CD4-positive, alpha-beta T cell (primary cell): ENCODE measurements at regions not wholly inside any gene's neighbourhood (a gene's known extent, or its start where the extent isn't known, plus 50 kb on each side); places are given as distances from the start of the nearest gene placed in this dataset.
"Not testable (repeated sequence)": the region's sequence is repeated elsewhere in the genome, so short reads cannot be mapped to it uniquely, and the experiment has no call there.

Experiments
- ATAC-seq: fragments of 200-7000 bp; cut with Tn5 transposase; one replicate; pipeline ENCODE4 v1.10.0; 2022; ENCODE audit warnings: mild to moderate bottlenecking; ENCODE audit not compliant: poor library complexity
- CTCF ChIA-PET: fragments of 350-600 bp; sonication (Branson Sonifier 250); formaldehyde crosslinking; loops from one replicate; lab custom pipeline; 2021; ENCODE audit warnings: antibody characterized with exemption, inconsistent platforms; lab: Charles Lee
- POLR2A ChIA-PET: fragments of 350-600 bp; sonication (Branson Sonifier 250); formaldehyde crosslinking; loops from one replicate; lab custom pipeline; 2021; ENCODE audit warnings: antibody characterized with exemption, inconsistent platforms; lab: Charles Lee
- DNase-seq, 14 experiments: peaks; one replicate each; pipeline ENCODE4 v3.0.0-alpha.2; 2013 to 2020; ENCODE audit warnings: mixed read lengths in 2 of 14
- H3K27ac ChIP-seq, 2 donors: one replicate each; pipeline versions ENCODE4 v1.5.1 to v1.7.0; 2013; ENCODE audit warnings: low read length in 2 of 2, low read depth in 1 of 2, mild to moderate bottlenecking in 1 of 2
- H3K27me3 ChIP-seq, 2 experiments: 1 replicate in 1 of 2; 2 replicates in 1 of 2; pipeline versions ENCODE4 v1.6.1 to v1.7.0; 2013; ENCODE audit warnings: low read length in 2 of 2, control low read depth in 1 of 2, mild to moderate bottlenecking in 1 of 2, moderate library complexity in 1 of 2; ENCODE audit not compliant: insufficient read depth in 2 of 2, control insufficient read depth in 1 of 2
- H3K36me3 ChIP-seq: one replicate; pipeline ENCODE4 v1.6.1; 2013; ENCODE audit warnings: low read length, control low read depth; ENCODE audit not compliant: insufficient read depth
- H3K4me1 ChIP-seq: one replicate; pipeline ENCODE4 v1.6.1; 2013; ENCODE audit warnings: low read length, control low read depth; ENCODE audit not compliant: insufficient read depth
- H3K4me3 ChIP-seq: one replicate; pipeline ENCODE4 v1.5.1; 2013; ENCODE audit warnings: mild to moderate bottlenecking, low read length, moderate library complexity
- H3K9me3 ChIP-seq, 2 experiments: 1 replicate in 1 of 2; 2 replicates in 1 of 2; pipeline versions ENCODE4 v1.6.1 to v1.7.0; 2013; ENCODE audit warnings: low read length in 2 of 2, mild to moderate bottlenecking in 2 of 2, control low read depth in 1 of 2, moderate library complexity in 1 of 2; ENCODE audit not compliant: control insufficient read depth in 1 of 2, insufficient read depth in 1 of 2
- H3K27ac Mint-ChIP-seq: one replicate; pipeline ENCODE4 v1.8.0; 2020; ENCODE audit warnings: mixed read lengths
- H3K27me3 Mint-ChIP-seq: one replicate; pipeline ENCODE4 v1.8.0; 2021; ENCODE audit warnings: mixed read lengths
- H3K36me3 Mint-ChIP-seq: one replicate; pipeline ENCODE4 v1.8.0; 2021; ENCODE audit warnings: low read depth, mixed read lengths
- H3K4me1 Mint-ChIP-seq: one replicate; pipeline ENCODE4 v1.8.0; 2021; ENCODE audit warnings: low read depth, mixed read lengths
- H3K4me3 Mint-ChIP-seq: one replicate; pipeline ENCODE4 v1.8.0; 2020; ENCODE audit warnings: mild to moderate bottlenecking, mixed read lengths
- H3K9me3 Mint-ChIP-seq: one replicate; pipeline ENCODE4 v1.8.0; 2020; ENCODE audit warnings: mixed read lengths
- intact Hi-C, 2 experiments: fragments of 100-400 bp; cut with DNase I in 1 of 2; cut with micrococcal nuclease in 1 of 2; formaldehyde crosslinking; loops; one replicate each; pipeline versions ENCODE4 v1.15.1 to v1.9.0; 2023 to 2025; cut with DNase I, micrococcal nuclease
- TF ChIP-seq, protein P1 (sequence below): fragments of 200-600 bp; IDR thresholded peaks from one replicate; pipeline ENCODE4 v1.8.0; 2022; ENCODE audit warnings: antibody characterized with exemption, mild to moderate bottlenecking

GRCh38 chr9:38498551-38498950 lies 74.3 kb upstream of the IGFBPL1 start:
- H3K4me1 Mint-ChIP-seq, H3K27ac Mint-ChIP-seq, H3K4me3 Mint-ChIP-seq, intact Hi-C loops, CTCF ChIA-PET, POLR2A ChIA-PET, H3K27me3 ChIP-seq, H3K36me3 Mint-ChIP-seq, H3K9me3 ChIP-seq, ATAC-seq, DNase-seq, H3K27me3 Mint-ChIP-seq, H3K27ac ChIP-seq, H3K36me3 ChIP-seq, H3K4me1 ChIP-seq, H3K9me3 Mint-ChIP-seq, H3K4me3 ChIP-seq: not testable (repeated sequence)

GRCh38 chr9:38489057-38489456 lies 64.8 kb upstream of the IGFBPL1 start:
- Mint-ChIP-seq H3K4me3 (no peak overlapping the region), H3K4me1 (no peaks in the 10 kb centered on the region), H3K36me3 (no peaks in the 10 kb centered on the region), H3K27me3 (no peaks in the 10 kb centered on the region), H3K9me3 (peaks cover 6% of the 10 kb centered on the region), H3K27ac (no peak overlapping the region)
- ChIA-PET POLR2A (no interaction called here), CTCF (no interaction called here)
- intact Hi-C loops, result no loop called here
- ATAC-seq (no peak), DNase-seq (no peak)
- Histone ChIP-seq H3K36me3 (no peaks in the 10 kb centered on the region), H3K9me3 (peaks cover 0 to 19% of the 10 kb centered on the region in 2 experiments), H3K27ac (no peak overlapping the region), H3K4me3 (no peak overlapping the region), H3K27me3 (no peaks in the 10 kb centered on the region), H3K4me1 (no peaks in the 10 kb centered on the region)
- TF ChIP-seq, protein P1, sequence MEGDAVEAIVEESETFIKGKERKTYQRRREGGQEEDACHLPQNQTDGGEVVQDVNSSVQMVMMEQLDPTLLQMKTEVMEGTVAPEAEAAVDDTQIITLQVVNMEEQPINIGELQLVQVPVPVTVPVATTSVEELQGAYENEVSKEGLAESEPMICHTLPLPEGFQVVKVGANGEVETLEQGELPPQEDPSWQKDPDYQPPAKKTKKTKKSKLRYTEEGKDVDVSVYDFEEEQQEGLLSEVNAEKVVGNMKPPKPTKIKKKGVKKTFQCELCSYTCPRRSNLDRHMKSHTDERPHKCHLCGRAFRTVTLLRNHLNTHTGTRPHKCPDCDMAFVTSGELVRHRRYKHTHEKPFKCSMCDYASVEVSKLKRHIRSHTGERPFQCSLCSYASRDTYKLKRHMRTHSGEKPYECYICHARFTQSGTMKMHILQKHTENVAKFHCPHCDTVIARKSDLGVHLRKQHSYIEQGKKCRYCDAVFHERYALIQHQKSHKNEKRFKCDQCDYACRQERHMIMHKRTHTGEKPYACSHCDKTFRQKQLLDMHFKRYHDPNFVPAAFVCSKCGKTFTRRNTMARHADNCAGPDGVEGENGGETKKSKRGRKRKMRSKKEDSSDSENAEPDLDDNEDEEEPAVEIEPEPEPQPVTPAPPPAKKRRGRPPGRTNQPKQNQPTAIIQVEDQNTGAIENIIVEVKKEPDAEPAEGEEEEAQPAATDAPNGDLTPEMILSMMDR, result no peak

- intact Hi-C loops, result no loop called here
- ChIA-PET CTCF (no interaction called here), POLR2A (no interaction called here)
- Histone ChIP-seq H3K27ac (no peak overlapping the region), H3K36me3 (no peaks in the 10 kb centered on the region), H3K4me3 (no peak overlapping the region), H3K4me1 (no peaks in the 10 kb centered on the region), H3K9me3 (peaks cover 0 to 19% of the 10 kb centered on the region in 2 experiments), H3K27me3 (no peaks in the 10 kb centered on the region)
- Mint-ChIP-seq H3K27ac (no peak overlapping the region), H3K4me1 (no peaks in the 10 kb centered on the region), H3K4me3 (no peak overlapping the region), H3K36me3 (no peaks in the 10 kb centered on the region), H3K27me3 (peaks cover 4% of the 10 kb centered on the region), H3K9me3 (peaks cover 6% of the 10 kb centered on the region)
- ATAC-seq (no peak), DNase-seq (no peak)
- TF ChIP-seq, protein P1, result no peak
Observed at GRCh38 chr9:38488156-38488698, 64.0 kb upstream of the IGFBPL1 start.

DNA sequence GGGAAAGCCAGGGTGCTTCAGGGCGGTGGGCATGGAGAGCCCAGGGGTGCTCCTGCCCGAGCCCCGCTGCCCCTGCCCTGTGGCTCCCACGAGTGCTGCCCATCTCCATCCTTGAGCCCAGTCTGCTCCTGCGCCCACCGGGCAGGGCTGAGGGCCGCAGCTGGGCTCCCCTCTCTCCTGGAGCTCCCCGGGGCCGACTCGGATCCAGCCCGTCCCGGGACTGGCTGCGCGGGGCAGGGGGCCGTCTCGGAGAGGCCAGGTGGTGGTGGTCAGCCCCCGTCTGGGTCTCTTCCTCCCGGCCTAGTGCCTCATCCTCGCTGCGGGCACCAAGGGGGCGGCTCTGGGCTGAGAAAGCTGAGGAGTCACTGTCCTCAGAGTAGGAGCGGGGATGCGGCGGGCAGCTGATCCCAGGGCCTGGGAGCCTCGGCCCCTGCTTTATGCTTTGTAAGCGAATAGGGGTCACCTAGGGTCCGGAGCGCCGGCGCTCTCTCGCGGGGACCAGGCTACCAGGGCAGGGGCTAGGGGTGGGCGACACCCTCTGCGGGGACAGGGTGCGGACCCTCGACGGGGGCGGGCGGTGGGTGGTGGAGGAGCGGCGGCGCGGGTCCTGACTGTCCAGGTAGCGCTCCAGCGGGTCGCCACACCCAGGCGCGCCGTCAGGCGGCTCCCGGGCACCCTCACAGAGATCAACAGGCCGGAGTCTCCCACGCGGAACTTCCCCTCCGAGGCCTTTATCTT lies 63.3 kb upstream of the IGFBPL1 start:
- CTCF ChIA-PET, H3K36me3 Mint-ChIP-seq, H3K4me3 ChIP-seq, DNase-seq, H3K4me3 Mint-ChIP-seq, ATAC-seq, H3K27me3 Mint-ChIP-seq, H3K27ac ChIP-seq, H3K36me3 ChIP-seq, intact Hi-C loops, H3K4me1 ChIP-seq, POLR2A ChIA-PET, H3K4me1 Mint-ChIP-seq, H3K27me3 ChIP-seq, H3K9me3 Mint-ChIP-seq, H3K27ac Mint-ChIP-seq: not testable (repeated sequence)
- H3K9me3 ChIP-seq, result peaks cover 0 to 19% of the 10 kb centered on the region in 2 experiments
